DOHH2 (cell line): ENCODE measurements at regions not wholly inside any gene's neighbourhood (a gene's known extent, or its start where the extent isn't known, plus 50 kb on each side); places are given as distances from the start of the nearest gene placed in this dataset.

Source experiments
- CTCF ChIP-seq: fragments of 200-600 bp; sonication (generic); IDR thresholded peaks from one replicate; pipeline ENCODE4 v1.5.1; 2014; ENCODE audit warnings: antibody characterized with exemption, mild to moderate bottlenecking, low read depth, low read length; ENCODE audit not compliant: poor library complexity, severe bottlenecking
- EZH2phosphoT487 ChIP-seq: fragments of 200-600 bp; sonication (generic); IDR thresholded peaks from 2 replicates; pipeline ENCODE4 v1.6.1; 2017; ENCODE audit warnings: borderline replicate concordance, mild to moderate bottlenecking, antibody characterized with exemption, low read length, moderate library complexity, mixed read lengths

GRCh38 chr13:60221581-60221980 is 57.9 kb upstream of the DIAPH3 start:
- no peak for TF ChIP-seq CTCF
- no peak for TF ChIP-seq EZH2phosphoT487
